T-helper 17 cell (primary cell): ENCODE measurements at regions not wholly inside any gene's neighbourhood (a gene's known extent, or its start where the extent isn't known, plus 50 kb on each side); places are given as distances from the start of the nearest gene placed in this dataset.
"Not testable (repeated sequence)": the region's sequence is repeated elsewhere in the genome, so short reads cannot be mapped to it uniquely, and the experiment has no call there.

Experiments
- ATAC-seq: fragments of 150-1000 bp; cut with Tn5 transposase; 2 replicates; pipeline ENCODE4 v1.10.0; 2021; ENCODE audit warnings: mild to moderate bottlenecking, moderate library complexity
- DNase-seq, 3 donors: peaks; one replicate each; pipeline versions ENCODE4 v3.0.0 to v3.0.0-alpha.2; 2020 to 2021
- H3K9me3 ChIP-seq: one replicate; pipeline ENCODE4 v1.7.0; 2013; ENCODE audit warnings: low read length, mild to moderate bottlenecking; ENCODE audit not compliant: control insufficient read depth, poor library complexity, severe bottlenecking
- H3K27ac Mint-ChIP-seq: one replicate; pipeline ENCODE4 v1.8.0; 2022; ENCODE audit warnings: mild to moderate bottlenecking, moderate library complexity, mixed read lengths
- H3K27me3 Mint-ChIP-seq: one replicate; pipeline ENCODE4 v1.8.0; 2022; ENCODE audit warnings: mixed read lengths
- H3K36me3 Mint-ChIP-seq: one replicate; pipeline ENCODE4 v1.8.0; 2022; ENCODE audit warnings: low read depth, mixed read lengths
- H3K4me1 Mint-ChIP-seq: one replicate; pipeline ENCODE4 v1.8.0; 2022; ENCODE audit warnings: mild to moderate bottlenecking, mixed read lengths
- H3K4me3 Mint-ChIP-seq: one replicate; pipeline ENCODE4 v1.8.0; 2022; ENCODE audit warnings: mild to moderate bottlenecking, moderate library complexity, mixed read lengths

DNA sequence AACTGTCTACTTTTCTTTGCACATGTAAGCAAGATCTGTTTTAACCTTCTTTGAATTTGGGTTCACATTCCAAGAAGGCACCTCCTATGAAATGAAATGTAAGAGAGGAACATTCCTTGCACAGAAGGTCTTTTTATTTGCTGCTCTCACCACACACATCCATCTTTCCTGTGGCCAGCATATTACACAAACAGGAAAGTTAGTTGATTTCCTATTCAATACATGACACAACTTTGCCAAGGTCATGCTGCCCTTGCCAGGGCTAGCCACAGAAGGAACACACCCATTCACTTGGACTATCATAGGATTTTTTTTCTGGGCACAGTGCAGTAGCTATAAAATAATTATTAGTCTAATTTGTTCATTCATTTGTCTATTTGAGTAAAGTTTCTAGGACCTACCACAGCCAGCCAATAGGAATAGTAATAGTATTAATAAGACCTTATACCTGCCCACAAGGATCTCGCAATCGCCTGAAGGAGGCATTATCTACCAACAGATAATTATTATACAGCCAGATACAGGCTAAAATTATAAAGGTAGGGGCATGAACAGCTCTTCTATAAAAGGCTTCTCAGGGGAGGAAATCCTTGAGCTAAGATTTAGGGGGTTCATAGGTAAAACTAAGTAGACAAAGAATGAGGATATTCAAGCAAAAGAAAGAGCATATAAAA is 78.1 kb upstream of the NREP start:
- no peaks in the 10 kb centered on the region for H3K9me3 ChIP-seq
- no peak for DNase-seq
- no peaks in the 10 kb centered on the region for H3K36me3 Mint-ChIP-seq
- no peak overlapping the region for H3K4me3 Mint-ChIP-seq
- H3K27me3 Mint-ChIP-seq = peaks cover 18% of the 10 kb centered on the region
- no peaks in the 10 kb centered on the region for H3K4me1 Mint-ChIP-seq
- H3K27ac Mint-ChIP-seq = no peak overlapping the region
- ATAC-seq = no peak

DNA sequence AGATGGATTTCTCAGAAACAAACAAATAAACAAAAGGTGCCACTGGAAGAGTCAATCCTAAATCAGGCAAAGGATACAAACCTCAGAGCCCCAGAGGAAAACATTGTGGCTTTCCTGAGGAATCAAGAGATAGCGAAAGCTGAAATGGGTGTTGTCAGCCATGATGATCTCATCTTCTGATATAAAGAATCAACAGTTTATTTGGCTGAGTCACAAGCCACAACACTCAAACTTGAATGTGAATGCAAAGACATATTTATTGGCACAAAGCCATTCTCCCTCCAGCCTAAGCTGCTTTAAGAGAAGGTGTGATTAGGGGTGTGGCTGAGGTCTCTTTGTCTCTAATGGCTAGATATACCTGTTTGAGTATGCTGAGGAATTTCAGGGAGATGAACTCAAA is 73.3 kb upstream of the NREP start:
- Mint-ChIP-seq H3K27ac (no peak overlapping the region), H3K27me3 (peaks cover 4% of the 10 kb centered on the region), H3K4me1 (no peaks in the 10 kb centered on the region), H3K4me3 (no peak overlapping the region), H3K36me3 (no peaks in the 10 kb centered on the region)
- DNase-seq = no peak
- no peak for ATAC-seq
- no peaks in the 10 kb centered on the region for H3K9me3 ChIP-seq

DNA sequence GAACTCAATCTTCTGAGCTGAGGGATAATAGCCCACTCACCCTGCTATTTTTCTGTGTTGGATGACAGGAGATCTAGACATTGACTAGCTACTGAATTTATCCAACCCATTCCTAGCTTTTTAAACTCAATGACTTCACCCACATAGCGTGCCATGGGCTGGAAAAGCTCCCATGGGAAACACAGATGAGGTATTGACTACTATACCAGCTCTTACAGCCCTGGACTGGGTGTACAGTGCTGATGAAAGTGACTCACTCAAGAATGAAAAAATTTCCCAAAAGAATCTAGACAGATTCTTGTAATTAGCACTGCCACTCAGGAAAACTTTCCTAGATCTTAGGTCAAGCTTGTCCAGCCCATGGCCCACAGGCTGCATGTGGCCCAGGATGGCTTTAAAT is 72.7 kb upstream of the NREP start:
- H3K27me3 Mint-ChIP-seq = no peaks in the 10 kb centered on the region
- DNase-seq = no peak
- H3K9me3 ChIP-seq = no peaks in the 10 kb centered on the region
- no peaks in the 10 kb centered on the region for H3K4me1 Mint-ChIP-seq
- no peak overlapping the region for H3K4me3 Mint-ChIP-seq
- no peak overlapping the region for H3K27ac Mint-ChIP-seq
- no peak for ATAC-seq
- H3K36me3 Mint-ChIP-seq = no peaks in the 10 kb centered on the region

DNA sequence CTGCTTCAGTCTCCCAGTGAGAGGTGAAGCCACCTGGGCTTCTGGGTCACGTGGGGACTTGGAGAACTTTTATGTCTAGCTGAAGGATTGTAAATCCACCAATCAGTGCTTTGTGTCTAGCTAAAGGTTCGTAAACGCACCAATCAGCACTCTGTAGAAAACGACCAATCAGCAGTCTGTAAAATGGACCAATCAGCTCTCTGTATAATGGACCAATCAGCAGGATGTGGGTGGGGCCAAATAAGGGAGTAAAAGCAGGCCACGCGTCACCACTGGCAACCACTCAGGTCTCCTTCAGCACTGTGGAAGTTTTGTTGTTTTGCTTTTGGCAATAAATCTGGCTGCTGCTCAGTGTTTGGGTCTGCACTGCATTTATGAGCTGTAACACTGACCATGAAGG is 69.1 kb upstream of the NREP start:
- no peak for DNase-seq
- no peak overlapping the region for H3K27ac Mint-ChIP-seq
- H3K9me3 ChIP-seq = no peaks in the 10 kb centered on the region
- no peak for ATAC-seq
- H3K36me3 Mint-ChIP-seq = no peaks in the 10 kb centered on the region
- H3K27me3 Mint-ChIP-seq = no peaks in the 10 kb centered on the region
- H3K4me3 Mint-ChIP-seq = no peak overlapping the region
- no peaks in the 10 kb centered on the region for H3K4me1 Mint-ChIP-seq

DNA sequence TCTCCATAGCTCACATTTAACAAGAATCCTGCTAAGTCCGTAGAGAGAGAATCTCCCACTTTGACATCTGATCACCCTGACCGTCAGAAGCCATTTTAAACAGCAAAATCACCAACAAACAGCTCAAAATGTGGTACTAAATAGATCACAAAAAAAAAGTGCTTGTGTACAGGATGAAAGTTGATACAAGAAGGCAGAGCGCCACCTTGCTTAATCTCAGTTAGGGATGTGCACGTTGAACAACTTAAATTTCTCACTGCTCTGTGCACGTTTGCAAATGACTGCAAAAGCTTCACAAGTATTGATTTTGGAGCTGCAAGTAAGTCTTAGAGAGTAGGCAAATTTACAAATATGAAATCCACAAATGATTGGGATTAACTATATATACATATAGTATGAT is 63.1 kb upstream of the NREP start:
- Mint-ChIP-seq H3K36me3 (no peaks in the 10 kb centered on the region), H3K27ac (no peak overlapping the region), H3K27me3 (no peaks in the 10 kb centered on the region), H3K4me1 (no peaks in the 10 kb centered on the region), H3K4me3 (no peak overlapping the region)
- DNase-seq (no peak), ATAC-seq (no peak)
- no peaks in the 10 kb centered on the region for H3K9me3 ChIP-seq

DNA sequence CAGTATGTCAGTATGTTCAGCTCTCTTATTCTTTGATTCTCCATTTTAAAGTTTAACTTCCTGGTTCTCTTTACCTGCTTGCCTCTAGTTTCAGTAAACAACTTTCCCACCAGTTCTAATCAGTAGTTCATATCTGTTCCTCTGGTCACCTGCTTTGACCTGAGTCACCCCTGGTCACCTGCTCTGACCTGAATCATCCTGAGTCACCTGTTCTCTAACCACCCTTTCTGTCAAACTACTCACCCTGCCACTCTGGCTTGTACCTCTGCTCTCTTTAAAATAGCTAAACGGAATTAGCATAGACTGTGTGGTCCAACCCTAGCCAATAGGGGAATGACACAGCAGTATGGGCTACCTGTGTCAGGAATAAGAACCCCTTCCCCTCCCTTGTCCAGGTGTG is 62.0 kb upstream of the NREP start:
- H3K36me3 Mint-ChIP-seq, DNase-seq, H3K9me3 ChIP-seq, H3K4me3 Mint-ChIP-seq, ATAC-seq, H3K27ac Mint-ChIP-seq, H3K27me3 Mint-ChIP-seq, H3K4me1 Mint-ChIP-seq: not testable (repeated sequence)

DNA sequence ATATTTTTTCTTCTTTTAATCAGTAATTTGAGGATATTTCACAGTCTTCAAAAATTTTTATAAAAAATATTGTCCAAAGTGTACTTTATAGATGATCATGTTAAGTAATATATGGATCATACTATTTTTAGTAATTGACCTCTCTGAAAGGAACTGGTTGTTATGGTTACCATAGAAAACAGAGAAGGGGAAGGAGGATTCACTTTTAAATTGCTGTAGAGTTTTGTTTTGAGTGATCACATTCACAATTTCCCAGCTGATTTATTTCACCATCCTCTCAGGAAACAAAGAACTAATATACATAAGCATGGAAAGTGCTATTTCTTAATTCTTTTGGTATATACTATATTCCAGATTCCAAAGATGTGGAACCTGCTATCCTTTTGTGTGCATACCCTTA is 56.5 kb upstream of the NREP start:
- H3K9me3 ChIP-seq = no peaks in the 10 kb centered on the region
- no peaks in the 10 kb centered on the region for H3K27me3 Mint-ChIP-seq
- no peak for DNase-seq
- no peak overlapping the region for H3K4me3 Mint-ChIP-seq
- no peaks in the 10 kb centered on the region for H3K36me3 Mint-ChIP-seq
- no peak overlapping the region for H3K27ac Mint-ChIP-seq
- H3K4me1 Mint-ChIP-seq = no peaks in the 10 kb centered on the region
- no peak for ATAC-seq

DNA sequence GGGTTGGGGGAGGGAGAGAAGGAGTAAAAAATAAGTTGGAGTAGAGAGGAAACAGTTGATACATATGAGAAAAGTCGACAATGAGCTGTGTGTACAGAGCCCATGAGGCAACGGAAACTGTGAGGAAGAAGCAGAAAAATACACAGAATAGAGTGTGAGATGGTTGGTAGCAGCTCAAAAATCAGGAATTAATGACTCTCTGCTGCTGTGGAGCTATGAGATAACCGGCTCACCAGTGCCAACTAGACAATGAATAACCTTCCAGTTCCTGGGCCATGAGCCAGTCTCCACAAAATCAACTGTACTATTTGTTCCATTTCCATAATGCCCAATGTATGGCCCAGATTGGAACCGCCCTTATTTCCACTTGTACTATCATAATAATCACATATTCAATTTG is 53.1 kb upstream of the NREP start:
- no peaks in the 10 kb centered on the region for H3K36me3 Mint-ChIP-seq
- no peak for ATAC-seq
- peaks cover 5% of the 10 kb centered on the region for H3K27me3 Mint-ChIP-seq
- no peaks in the 10 kb centered on the region for H3K9me3 ChIP-seq
- H3K4me3 Mint-ChIP-seq = no peak overlapping the region
- no peak overlapping the region for H3K27ac Mint-ChIP-seq
- no peak for DNase-seq
- H3K4me1 Mint-ChIP-seq = no peaks in the 10 kb centered on the region
